A549 (cell line): ENCODE measurements at regions not wholly inside any gene's neighbourhood (a gene's known extent, or its start where the extent isn't known, plus 50 kb on each side); places are given as distances from the start of the nearest gene placed in this dataset.
"Not testable (repeated sequence)": the region's sequence is repeated elsewhere in the genome, so short reads cannot be mapped to it uniquely, and the experiment has no call there.

ENCODE experiments used
- ATAC-seq, 2 experiments: fragments of 200-7000 bp in 1 of 2; fragments of >200 bp in 1 of 2; cut with Nextera tagmentation in 1 of 2; cut with Tn5 transposase in 1 of 2; 3 replicates each; pipeline versions ENCODE4 v1.8.0 to v1.9.1; 2018 to 2020; ENCODE audit warnings: mild to moderate bottlenecking in 1 of 2, moderate library complexity in 1 of 2
- CTCF ChIA-PET: fragments of 300-600 bp; sonication (Branson Sonifier 250); formaldehyde crosslinking; extraction: SDS; loops from one replicate; lab custom pipeline; 2021; ENCODE audit warnings: antibody characterized with exemption, inconsistent platforms; lab: Yijun Ruan, JAX
- POLR2A ChIA-PET: fragments of 350-600 bp; formaldehyde crosslinking; extraction: SDS; loops from one replicate; lab custom pipeline; 2021; ENCODE audit warnings: antibody characterized with exemption, inconsistent platforms; lab: Yijun Ruan, JAX
- DNase-seq, 2 experiments: peaks; one replicate each; pipeline versions ENCODE4 v3.0.0 to v3.0.0-alpha.2; 2011 to 2016; ENCODE audit warnings: low read depth in 1 of 2, low spot score in 1 of 2
- FAIRE-seq: peaks from 2 replicates; lab custom pipeline; 2011; peaks lifted over from hg19 to GRCh38; lab: Jason Lieb, UNC
- H3K27ac ChIP-seq, 2 experiments: fragments of >200 bp; sonication (Bioruptor Twin); formaldehyde crosslinking; 3 replicates each; pipeline ENCODE4 v1.5.1; 2016 to 2017
- H3K4me1 ChIP-seq: fragments of >200 bp; sonication (Bioruptor Twin); formaldehyde crosslinking; 3 replicates; pipeline ENCODE4 v1.6.1; 2016
- H3K4me2 ChIP-seq: fragments of >200 bp; sonication (Bioruptor Twin); formaldehyde crosslinking; 3 replicates; pipeline ENCODE4 v1.6.1; 2016
- H3K4me3 ChIP-seq: fragments of >200 bp; sonication (Bioruptor Twin); formaldehyde crosslinking; 3 replicates; pipeline ENCODE4 v1.5.1; 2016
- H3K9me3 ChIP-seq: fragments of >200 bp; sonication (Bioruptor Twin); formaldehyde crosslinking; 3 replicates; pipeline ENCODE4 v1.6.1; 2016
- CBX8 ChIP-seq: fragments of 200-600 bp; sonication (generic); IDR thresholded peaks from 2 replicates; pipeline ENCODE4 v1.6.1; 2016
- CEBPB ChIP-seq, 2 experiments: fragments of >200 bp in 1 of 2; sonication (Bioruptor Twin) in 1 of 2; formaldehyde crosslinking in 1 of 2; IDR thresholded peaks; 2 replicates each; pipeline ENCODE4 v1.6.1; 2012 to 2016
- EHF ChIP-seq: fragments of 250-450 bp; sonication (Bioruptor Pico); IDR thresholded peaks from 2 replicates; pipeline ENCODE4 v1.5.0; 2020; ENCODE audit warnings: mild to moderate bottlenecking
- EP300 ChIP-seq, 2 experiments: fragments of >200 bp; sonication (Bioruptor Twin); formaldehyde crosslinking; IDR thresholded peaks; 2 replicates in 1 of 2; 3 replicates in 1 of 2; pipeline ENCODE4 v1.6.1; 2016 to 2017
- ESRRA ChIP-seq: fragments of 150-350 bp; IDR thresholded peaks from 2 replicates; pipeline ENCODE4 v1.6.1; 2014; ENCODE audit warnings: mild to moderate bottlenecking, low read length, borderline replicate concordance
- FOSL2 ChIP-seq, 2 experiments: fragments of 450-650 bp in 1 of 2; fragments of >200 bp in 1 of 2; sonication (Bioruptor Twin) in 1 of 2; formaldehyde crosslinking; IDR thresholded peaks; 2 replicates each; pipeline versions ENCODE4 v1.5.0 to v1.6.1; 2016 to 2020; ENCODE audit warnings: mild to moderate bottlenecking in 1 of 2, moderate library complexity in 1 of 2
- HEYL ChIP-seq: fragments of 250-450 bp; sonication (Bioruptor Pico); IDR thresholded peaks from 2 replicates; pipeline ENCODE4 v1.8.0; 2021; ENCODE audit warnings: mild to moderate bottlenecking, moderate library complexity
- HOXA7 ChIP-seq: fragments of 250-450 bp; sonication (Bioruptor Pico); IDR thresholded peaks from 2 replicates; pipeline ENCODE4 v1.5.0; 2020; ENCODE audit warnings: mild to moderate bottlenecking, moderate library complexity
- JUN ChIP-seq, 2 experiments: fragments of >200 bp; sonication (Bioruptor Twin); formaldehyde crosslinking; IDR thresholded peaks; 2 replicates in 1 of 2; 3 replicates in 1 of 2; pipeline ENCODE4 v1.6.1; 2016 to 2017
- JUNB ChIP-seq: fragments of >200 bp; sonication (Bioruptor Twin); formaldehyde crosslinking; IDR thresholded peaks from 2 replicates; pipeline ENCODE4 v1.6.1; 2016
- KDM1A ChIP-seq: fragments of 200-600 bp; sonication (generic); IDR thresholded peaks from 2 replicates; pipeline ENCODE4 v1.6.1; 2016; ENCODE audit warnings: low read depth, mild to moderate bottlenecking
- MYC ChIP-seq: IDR thresholded peaks from 2 replicates; pipeline ENCODE4 v1.6.1; 2012; ENCODE audit warnings: mild to moderate bottlenecking, inconsistent platforms, low read length, improper control_type of control experiment, borderline replicate concordance
- PHF8 ChIP-seq: fragments of 200-600 bp; sonication (generic); IDR thresholded peaks from 2 replicates; pipeline ENCODE4 v1.6.1; 2016; ENCODE audit warnings: low read depth, mild to moderate bottlenecking, antibody characterized with exemption, moderate library complexity, borderline replicate concordance
- POLR2A ChIP-seq: IDR thresholded peaks from 2 replicates; pipeline ENCODE4 v1.6.1; 2012; ENCODE audit warnings: mild to moderate bottlenecking, low read length
- RFX5 ChIP-seq: fragments of 450-650 bp; IDR thresholded peaks from 2 replicates; pipeline ENCODE4 v1.7.1; 2014; ENCODE audit warnings: antibody characterized with exemption, mild to moderate bottlenecking, moderate library complexity
- RNF2 ChIP-seq: fragments of 200-600 bp; sonication (generic); IDR thresholded peaks from 2 replicates; pipeline ENCODE4 v1.6.1; 2016; ENCODE audit warnings: low read depth, mild to moderate bottlenecking, antibody characterized with exemption, moderate library complexity, borderline replicate concordance
- SMC3 ChIP-seq: fragments of >200 bp; sonication (Bioruptor Twin); formaldehyde crosslinking; IDR thresholded peaks from 3 replicates; pipeline ENCODE4 v1.6.1; 2018; ENCODE audit warnings: inconsistent platforms
- SREBF2 ChIP-seq: fragments of 450-650 bp; IDR thresholded peaks from 2 replicates; pipeline ENCODE4 v1.6.1; 2014; ENCODE audit warnings: mild to moderate bottlenecking, moderate library complexity
- TFCP2L1 ChIP-seq: fragments of 250-450 bp; sonication (Bioruptor Pico); IDR thresholded peaks from 2 replicates; pipeline ENCODE4 v1.5.0; 2021; ENCODE audit warnings: mild to moderate bottlenecking
- TP53 ChIP-seq: fragments of 250-450 bp; sonication (Bioruptor Pico); IDR thresholded peaks from 2 replicates; pipeline ENCODE4 v1.5.0; 2021; ENCODE audit warnings: mild to moderate bottlenecking, moderate library complexity
- ZC3H11A ChIP-seq: fragments of 450-650 bp; IDR thresholded peaks from 2 replicates; pipeline ENCODE4 v1.6.1; 2014; ENCODE audit warnings: antibody characterized with exemption, mild to moderate bottlenecking
- WGBS: methylation state at CpG from one replicate; pipeline ENCODE4 v1.1.6; 2017; ENCODE audit errors: missing lambda C conversion rate; 5-methylcytosine and 5-hydroxymethylcytosine counted together
- TF ChIP-seq, protein P1 (sequence below): IDR thresholded peaks from 2 replicates; pipeline ENCODE4 v1.6.1; 2012; ENCODE audit warnings: low read depth, borderline replicate concordance
- TF ChIP-seq, protein P2 (sequence below): fragments of 150-350 bp; IDR thresholded peaks from 2 replicates; pipeline ENCODE4 v1.6.1; 2014; ENCODE audit warnings: low read depth, mild to moderate bottlenecking, low read length
- TF ChIP-seq, protein P3 (sequence below): fragments of >200 bp; sonication (Bioruptor Twin); formaldehyde crosslinking; IDR thresholded peaks from 3 replicates; pipeline ENCODE4 v1.6.1; 2016
- TF ChIP-seq, protein P4 (sequence below): IDR thresholded peaks from 2 replicates; pipeline ENCODE4 v1.6.1; 2012

DNA sequence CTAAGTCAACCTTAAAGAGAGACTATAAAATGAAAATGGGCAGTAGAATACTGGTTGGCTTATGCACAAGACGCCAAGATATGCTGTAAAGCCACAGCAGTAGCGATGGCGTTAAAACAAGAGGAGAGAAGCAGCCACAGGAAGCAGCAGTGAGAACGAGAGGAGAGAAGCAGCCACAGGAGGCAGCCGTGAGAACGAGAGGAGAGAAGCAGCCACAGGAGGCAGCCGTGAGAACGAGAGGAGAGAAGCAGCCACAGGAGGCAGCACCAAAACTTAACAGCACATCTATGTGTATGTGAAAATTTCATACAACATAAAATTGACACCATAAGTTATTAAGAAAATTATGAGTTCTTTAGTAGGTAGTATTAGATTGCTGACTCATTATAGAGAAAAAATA is 2318.6 kb upstream of the ACO1 start:
- H3K4me2 ChIP-seq: no peak overlapping the region
- no peak overlapping the region for H3K27ac ChIP-seq
- H3K4me3 ChIP-seq: no peak overlapping the region
- ATAC-seq (peak; percentile 80 to 87), DNase-seq (peak in 1 of 2 experiments; percentile 28), FAIRE-seq (no peak)
- H3K9me3 ChIP-seq: no peaks in the 10 kb centered on the region
- ChIA-PET POLR2A (no interaction called here), CTCF (no interaction called here)
- H3K4me1 ChIP-seq: no peaks in the 10 kb centered on the region
- 2% methylated on average over 8 of the region's 8 CpGs for WGBS
- TF ChIP-seq SREBF2: no peak
- no peak for TF ChIP-seq JUNB
- no peak for TF ChIP-seq RNF2
- TF ChIP-seq, protein P1, sequence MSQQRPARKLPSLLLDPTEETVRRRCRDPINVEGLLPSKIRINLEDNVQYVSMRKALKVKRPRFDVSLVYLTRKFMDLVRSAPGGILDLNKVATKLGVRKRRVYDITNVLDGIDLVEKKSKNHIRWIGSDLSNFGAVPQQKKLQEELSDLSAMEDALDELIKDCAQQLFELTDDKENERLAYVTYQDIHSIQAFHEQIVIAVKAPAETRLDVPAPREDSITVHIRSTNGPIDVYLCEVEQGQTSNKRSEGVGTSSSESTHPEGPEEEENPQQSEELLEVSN: no peak
- TF ChIP-seq, protein P2, sequence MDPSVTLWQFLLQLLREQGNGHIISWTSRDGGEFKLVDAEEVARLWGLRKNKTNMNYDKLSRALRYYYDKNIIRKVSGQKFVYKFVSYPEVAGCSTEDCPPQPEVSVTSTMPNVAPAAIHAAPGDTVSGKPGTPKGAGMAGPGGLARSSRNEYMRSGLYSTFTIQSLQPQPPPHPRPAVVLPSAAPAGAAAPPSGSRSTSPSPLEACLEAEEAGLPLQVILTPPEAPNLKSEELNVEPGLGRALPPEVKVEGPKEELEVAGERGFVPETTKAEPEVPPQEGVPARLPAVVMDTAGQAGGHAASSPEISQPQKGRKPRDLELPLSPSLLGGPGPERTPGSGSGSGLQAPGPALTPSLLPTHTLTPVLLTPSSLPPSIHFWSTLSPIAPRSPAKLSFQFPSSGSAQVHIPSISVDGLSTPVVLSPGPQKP: no peak
- TF ChIP-seq TP53 (CRISPR knock-in tag): no peak

DNA sequence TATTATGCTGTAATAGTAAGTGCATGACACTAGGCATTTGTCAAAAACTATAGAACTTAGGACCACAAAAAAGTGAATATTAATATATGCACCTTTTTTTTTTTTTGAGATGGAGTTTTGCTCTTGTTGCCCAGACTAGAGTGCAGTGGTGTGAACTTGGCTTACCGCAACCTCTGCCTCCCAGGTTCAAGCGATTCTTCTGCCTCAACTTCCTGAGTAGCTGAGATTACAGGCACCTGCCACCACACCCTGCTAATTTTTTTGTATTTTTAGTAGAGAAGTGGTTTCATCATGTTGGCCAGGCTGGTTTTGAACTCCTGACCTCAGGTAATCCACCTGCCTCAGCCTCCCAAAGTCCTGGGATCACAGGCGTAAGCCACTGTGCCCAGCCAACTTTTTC is 2315.2 kb upstream of the ACO1 start:
- DNase-seq, ATAC-seq, FAIRE-seq, H3K4me3 ChIP-seq, H3K27ac ChIP-seq, H3K9me3 ChIP-seq, H3K4me1 ChIP-seq, H3K4me2 ChIP-seq, CTCF ChIA-PET, POLR2A ChIA-PET: not testable (repeated sequence)
- 22% methylated on average over 3 of the region's 3 CpGs for WGBS

DNA sequence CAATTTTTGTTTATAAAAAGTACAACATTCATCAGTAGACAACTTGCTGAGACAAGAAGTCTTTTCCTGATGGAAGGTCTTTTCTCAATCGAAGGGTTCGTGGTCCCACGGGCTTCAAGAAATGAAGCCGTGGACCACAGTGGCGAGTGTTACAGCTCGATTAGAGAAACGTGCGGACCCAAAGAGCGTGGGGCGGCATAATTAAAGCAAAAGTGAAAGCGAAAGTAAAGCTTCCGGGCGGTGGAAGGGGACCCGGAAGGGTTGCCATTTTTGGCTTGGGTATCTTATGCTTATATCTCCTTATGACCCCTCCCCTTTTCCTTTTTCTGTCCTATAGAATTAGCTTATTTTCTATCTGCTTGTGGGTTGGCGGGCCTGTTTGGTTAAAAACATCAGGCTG is 2309.4 kb upstream of the ACO1 start:
- WGBS: 51% methylated on average over 15 of the region's 15 CpGs
- no peak overlapping the region for H3K4me2 ChIP-seq

More for the DNA sequence above, 2309.4 kb upstream of the ACO1 start:
- no peaks in the 10 kb centered on the region for H3K9me3 ChIP-seq
- FAIRE-seq: no peak
- no peak overlapping the region for H3K4me3 ChIP-seq
- CTCF ChIA-PET: no interaction called here
- POLR2A ChIA-PET: no interaction called here
- no peaks in the 10 kb centered on the region for H3K4me1 ChIP-seq
- H3K27ac ChIP-seq: no peak overlapping the region
- no peak for DNase-seq
- no peak for ATAC-seq
- TF ChIP-seq RFX5 (no peak), SMC3 (no peak), ZC3H11A (no peak), MYC (no peak), CEBPB (IDR thresholded peaks at IDR 0.05) (no peak), JUN (IDR thresholded peaks at IDR 0.05) (no peak), PHF8 (no peak), EP300 (IDR thresholded peaks at IDR 0.05) (no peak), POLR2A (no peak), HOXA7 (CRISPR knock-in tag) (no peak), CBX8 (no peak), ESRRA (no peak), FOSL2 (IDR thresholded peaks at IDR 0.05) (no peak), FOSL2 (CRISPR knock-in tag; IDR thresholded peaks at IDR 0.05) (no peak), KDM1A (no peak), HEYL (no peak), EHF (no peak), TFCP2L1 (CRISPR knock-in tag) (no peak)
- TF ChIP-seq, protein P3, sequence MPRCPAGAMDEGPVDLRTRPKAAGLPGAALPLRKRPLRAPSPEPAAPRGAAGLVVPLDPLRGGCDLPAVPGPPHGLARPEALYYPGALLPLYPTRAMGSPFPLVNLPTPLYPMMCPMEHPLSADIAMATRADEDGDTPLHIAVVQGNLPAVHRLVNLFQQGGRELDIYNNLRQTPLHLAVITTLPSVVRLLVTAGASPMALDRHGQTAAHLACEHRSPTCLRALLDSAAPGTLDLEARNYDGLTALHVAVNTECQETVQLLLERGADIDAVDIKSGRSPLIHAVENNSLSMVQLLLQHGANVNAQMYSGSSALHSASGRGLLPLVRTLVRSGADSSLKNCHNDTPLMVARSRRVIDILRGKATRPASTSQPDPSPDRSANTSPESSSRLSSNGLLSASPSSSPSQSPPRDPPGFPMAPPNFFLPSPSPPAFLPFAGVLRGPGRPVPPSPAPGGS: no peak
- TF ChIP-seq, protein P4, sequence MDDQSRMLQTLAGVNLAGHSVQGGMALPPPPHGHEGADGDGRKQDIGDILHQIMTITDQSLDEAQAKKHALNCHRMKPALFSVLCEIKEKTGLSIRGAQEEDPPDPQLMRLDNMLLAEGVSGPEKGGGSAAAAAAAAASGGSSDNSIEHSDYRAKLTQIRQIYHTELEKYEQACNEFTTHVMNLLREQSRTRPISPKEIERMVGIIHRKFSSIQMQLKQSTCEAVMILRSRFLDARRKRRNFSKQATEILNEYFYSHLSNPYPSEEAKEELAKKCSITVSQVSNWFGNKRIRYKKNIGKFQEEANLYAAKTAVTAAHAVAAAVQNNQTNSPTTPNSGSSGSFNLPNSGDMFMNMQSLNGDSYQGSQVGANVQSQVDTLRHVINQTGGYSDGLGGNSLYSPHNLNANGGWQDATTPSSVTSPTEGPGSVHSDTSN: no peak
